Activated CD4-positive, CD25-positive, alpha-beta regulatory T cell treated with anti-CD3 and anti-CD28 coated beads, Interleukin-2, amount 50 U/mL, for 72 hours (primary cell): ENCODE measurements at regions not wholly inside any gene's neighbourhood (a gene's known extent, or its start where the extent isn't known, plus 50 kb on each side); places are given as distances from the start of the nearest gene placed in this dataset.

Experiments used
- DNase-seq: peaks from one replicate; pipeline ENCODE4 v3.0.0; 2021

DNA sequence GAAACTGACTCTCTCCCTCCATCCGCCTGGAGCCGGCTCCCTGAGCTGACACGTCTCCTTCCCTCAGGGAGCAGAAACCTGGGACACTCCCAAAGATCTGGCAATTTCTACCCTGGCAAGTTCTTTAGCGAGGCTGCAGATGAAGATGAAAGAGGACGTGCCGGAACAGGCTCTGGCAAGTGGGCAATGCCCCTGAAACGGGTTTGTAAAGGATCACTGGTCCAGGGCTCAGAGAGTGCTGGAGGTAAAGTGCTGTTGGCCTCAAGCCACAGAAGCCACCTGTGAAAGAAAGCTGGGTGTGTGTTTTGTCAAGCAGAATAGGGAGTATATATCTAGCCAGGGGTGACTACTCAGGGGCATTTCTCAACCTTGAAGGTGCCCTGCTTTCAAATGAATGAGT, 131.4 kb upstream of the ATP6AP2 start:
- DNase-seq: no peak

DNA sequence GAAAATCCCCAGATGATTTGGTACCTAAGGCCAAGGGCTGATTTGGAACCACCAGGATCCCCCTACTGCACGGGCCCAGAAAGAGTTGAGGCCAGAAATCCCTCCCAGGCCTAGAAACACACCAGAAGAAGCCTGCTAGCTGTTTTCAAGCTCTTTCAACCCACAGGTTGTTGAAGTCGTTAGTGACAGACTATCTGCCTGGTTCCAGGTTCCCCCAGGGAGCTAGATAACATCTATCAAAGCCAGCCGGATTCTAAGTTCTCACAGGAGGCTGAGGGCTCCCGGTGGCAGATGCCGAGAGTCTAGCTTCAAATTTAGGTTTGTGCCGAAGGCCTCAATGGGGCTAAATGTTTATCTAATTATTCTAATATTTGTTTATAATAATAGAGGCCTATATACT, 132.0 kb upstream of the ATP6AP2 start:
- DNase-seq: no peak

DNA sequence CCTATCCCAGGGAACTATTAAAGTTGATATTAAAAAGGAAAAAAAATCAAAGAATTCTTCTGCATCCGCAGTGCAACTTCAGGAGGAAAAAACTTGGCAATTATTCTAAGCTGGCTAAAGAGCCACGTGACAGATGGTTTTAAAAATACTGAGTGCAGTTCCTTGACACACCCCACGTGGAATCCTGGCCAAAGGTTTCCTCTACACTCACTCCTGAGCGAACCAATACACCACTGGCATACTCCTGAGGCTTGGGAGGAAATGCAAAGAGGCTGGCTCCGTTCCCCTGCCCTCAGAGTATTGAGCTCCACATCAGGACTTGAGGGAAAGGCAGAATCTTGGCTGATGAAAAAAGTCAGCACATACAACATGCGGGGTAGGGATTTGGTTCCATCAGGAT, 133.8 kb upstream of the ATP6AP2 start:
- DNase-seq: no peak

DNA sequence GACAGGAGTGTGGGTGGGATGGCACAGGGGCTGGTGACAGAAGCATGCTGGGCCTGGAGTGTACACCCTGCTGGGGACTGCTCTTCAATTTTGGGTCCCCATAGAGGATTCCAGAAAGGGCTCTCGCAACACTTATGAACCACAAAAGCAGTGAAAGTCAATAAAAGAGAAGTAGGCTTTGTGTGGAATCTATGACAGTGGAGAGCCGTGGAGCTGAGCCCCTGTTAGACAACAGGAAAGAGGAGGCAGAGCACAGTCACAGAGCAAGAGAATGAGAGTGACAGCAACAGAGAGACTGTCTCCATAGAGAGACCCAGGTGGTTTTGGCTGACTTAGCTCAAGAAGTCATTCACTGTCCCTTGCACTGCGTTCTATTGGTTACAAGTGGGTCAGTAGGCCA, 135.1 kb upstream of the ATP6AP2 start:
- no peak for DNase-seq

DNA sequence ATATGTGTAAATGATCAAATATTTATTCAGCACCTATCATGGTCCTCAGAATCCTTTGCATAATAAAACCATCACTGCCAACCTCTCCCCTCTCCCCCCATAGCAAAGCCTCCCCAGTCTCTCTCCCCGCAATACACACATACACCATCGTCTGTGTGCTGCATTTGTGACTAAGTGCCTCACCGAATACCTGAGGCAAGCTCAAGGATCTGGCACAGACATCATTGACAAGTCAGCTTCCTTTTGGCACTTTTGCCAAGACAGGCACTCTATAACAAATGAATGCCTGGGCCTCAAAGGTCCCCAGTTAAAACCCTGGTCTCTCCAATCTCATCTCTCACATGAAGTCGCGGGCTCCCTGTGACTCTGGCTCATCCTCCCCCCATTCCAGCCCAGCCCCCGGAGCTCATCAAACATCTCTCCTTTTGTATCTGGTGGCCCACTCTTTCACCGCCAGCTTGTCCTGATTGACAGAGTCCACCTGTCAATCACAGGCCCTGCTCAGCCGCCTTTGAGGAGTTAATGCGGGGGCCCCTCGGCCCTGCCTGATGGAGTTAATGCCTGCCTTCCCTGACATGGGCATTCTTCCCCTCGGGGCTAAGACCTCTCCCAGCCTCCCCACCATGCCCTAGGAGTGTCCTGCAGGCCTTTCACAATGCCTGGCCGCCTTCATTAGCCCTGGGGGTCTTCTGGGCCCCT, 135.8 kb upstream of the ATP6AP2 start:
- no peak for DNase-seq

DNA sequence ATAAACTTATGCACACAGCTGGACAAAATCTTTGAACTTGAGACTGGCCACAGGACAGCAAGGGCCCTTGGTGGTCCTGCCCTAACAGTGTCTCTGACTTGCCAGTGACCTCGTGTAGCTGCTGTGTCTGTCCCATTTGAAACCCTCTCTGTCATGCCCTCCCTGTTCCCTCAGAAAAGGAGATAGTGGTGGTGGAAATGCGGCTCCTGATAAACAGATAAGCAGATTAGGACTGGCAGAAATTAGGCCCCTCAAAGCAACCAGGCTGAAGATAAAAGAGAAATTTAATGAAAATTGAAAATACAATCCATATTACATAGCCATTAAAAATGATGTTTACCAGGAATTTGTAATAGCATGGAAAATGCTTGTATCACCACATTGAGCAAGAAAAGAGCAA, 136.6 kb upstream of the ATP6AP2 start:
- no peak for DNase-seq

DNA sequence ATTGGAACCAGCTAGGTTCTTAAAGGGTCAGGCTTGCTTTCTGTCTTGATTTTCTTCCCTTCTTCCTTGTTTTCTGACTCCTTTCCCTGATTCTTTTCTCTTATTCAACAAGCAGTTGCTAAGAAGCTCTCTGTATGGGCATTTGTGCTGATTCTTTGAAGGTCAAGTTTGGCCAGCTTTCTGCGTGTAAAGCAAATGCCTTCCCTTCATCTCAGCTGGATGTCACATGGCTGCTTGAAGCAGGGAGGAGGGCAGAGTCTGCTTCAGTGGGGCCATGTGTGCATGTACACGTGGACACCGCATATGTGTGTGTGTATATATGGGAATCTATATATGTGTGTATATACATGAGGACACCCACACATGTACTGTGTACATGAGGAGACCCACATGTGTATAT, 139.9 kb upstream of the ATP6AP2 start:
- no peak for DNase-seq

DNA sequence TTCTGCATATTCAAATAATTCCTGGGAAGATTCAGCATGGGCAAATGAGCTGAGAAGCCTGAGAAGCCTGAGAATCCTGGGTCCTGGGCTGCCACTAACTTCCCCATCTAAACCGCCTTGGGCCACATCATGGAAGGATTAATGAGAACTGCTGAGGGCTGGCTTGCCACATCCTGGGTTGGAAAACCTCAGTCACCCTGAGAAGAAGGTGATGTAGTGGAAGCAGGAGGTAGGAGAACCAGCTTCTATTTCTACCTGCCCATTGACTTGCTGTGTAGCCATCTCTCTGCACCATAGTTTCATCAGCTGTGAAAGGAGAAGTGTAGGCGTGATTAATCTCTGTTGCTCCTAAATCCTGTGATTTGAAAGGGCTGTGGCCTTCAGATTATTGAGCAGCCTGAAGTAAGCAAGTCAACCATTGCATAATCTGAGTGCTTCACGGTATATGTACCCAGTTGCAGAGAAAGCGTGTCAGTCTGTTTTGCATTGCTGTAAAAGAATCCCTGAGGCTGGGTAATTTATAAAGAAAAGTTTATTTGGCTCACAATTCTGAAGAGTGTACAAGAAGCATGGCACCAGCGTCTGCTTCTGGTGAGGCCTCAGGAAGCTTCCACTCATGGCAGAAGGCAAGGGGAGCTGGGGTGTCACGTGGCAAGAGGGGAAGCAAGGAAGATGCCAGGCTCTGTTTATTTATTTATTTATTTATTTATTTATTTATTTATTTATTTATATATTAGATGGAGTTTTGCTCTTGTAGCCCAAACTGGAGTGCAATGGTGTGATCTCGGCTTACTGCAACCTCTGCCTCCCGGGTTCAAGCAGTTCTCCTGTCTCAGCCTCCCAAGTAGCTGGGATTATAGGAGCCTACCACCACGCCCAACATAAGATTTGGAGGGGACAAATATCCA, 140.9 kb upstream of the ATP6AP2 start:
- no peak for DNase-seq

DNA sequence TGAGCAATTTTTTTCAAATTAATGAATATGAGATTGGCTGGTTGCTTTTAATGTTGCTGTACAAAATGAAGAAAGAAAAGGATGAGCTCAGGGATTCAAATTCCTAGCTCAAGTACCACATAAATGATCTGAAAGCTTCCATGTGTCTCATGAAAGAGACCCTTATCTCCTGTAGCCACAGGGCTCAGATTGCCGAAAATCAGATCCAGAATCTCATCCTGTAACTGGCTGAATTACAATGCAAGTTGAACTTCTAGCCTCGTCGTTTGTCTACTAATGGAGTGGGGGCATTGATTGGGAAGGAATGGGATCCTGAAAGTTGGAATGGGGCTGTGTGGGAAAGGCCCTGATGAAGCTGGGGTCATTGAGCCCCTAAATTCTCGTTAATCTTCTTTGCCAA, 143.4 kb upstream of the ATP6AP2 start:
- no peak for DNase-seq

DNA sequence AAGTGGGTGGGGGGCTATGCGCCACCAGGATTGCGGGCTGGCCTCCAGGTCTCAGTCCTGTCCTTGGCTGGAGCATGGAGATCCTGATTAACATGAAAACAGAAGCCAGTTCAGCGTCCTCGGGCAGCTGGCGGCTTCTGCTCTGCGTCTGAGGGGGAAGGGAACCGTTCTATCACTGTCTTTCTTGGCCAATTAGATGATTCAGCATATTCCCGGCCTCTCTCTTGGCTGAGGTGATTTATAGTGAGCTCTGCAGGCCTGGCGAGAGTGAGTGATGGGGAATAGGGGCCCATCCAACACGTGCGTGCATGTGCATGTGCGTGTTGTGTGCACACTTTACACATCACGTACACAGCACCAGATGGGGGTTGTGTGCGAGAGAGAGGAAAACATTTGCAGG, 145.8 kb upstream of the ATP6AP2 start:
- DNase-seq: no peak

DNA sequence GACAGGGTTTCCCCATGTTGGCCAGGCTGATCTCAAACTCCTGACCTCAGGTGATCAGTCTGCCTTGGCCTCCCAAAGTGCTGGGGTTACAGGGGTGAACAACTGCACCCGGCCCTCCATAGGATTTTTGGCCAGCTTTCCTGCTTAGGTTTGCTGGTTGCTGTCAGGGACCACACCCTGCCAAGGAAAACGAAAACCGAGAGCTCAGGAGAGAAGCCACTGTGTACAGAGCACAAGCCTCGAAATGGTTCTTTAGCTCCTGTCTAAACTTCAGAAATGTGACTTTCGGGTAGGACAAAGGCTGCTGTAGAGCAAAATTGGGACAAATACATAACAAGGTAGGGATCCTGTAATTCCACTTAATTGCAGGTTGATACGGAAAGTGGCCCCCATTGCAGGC, 146.3 kb upstream of the ATP6AP2 start:
- DNase-seq: no peak

DNA sequence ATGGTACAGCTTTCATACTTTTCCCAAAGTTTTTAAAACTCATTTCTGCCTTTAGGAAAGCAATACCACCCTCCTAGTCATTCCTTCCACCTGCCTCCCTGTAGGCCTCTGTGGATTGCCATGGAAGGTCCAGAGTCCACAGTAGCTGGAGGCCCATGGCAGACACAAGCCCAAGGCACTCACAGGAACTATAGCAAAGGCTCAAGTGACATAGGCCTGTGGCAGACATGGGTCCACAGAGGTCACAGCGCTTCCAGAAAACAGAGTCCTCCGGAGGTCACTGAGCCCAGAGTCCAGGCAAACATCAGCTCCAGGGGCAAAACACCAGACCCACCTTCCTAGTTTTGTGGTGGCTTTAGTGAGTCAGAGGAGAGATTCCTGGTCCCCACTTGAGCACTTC, 147.6 kb upstream of the ATP6AP2 start:
- no peak for DNase-seq

DNA sequence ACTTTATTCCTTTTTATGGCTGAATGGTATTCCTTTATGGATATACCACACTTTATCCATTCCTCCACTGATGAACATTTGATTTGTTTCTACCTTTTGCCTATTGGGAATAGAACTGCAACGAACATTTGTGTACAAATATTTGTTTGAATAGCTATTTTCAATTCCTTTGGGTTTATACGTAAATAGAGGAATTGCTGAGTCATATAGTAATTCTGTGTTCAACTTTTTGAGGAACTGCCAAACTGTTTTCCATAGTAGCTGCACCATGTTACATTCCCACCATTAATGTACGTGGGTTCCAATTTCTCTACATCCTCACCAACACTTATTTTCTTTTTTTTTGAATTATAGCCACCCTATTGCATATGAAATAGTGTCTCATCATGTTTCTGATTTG, 156.5 kb upstream of the ATP6AP2 start:
- DNase-seq: no peak

DNA sequence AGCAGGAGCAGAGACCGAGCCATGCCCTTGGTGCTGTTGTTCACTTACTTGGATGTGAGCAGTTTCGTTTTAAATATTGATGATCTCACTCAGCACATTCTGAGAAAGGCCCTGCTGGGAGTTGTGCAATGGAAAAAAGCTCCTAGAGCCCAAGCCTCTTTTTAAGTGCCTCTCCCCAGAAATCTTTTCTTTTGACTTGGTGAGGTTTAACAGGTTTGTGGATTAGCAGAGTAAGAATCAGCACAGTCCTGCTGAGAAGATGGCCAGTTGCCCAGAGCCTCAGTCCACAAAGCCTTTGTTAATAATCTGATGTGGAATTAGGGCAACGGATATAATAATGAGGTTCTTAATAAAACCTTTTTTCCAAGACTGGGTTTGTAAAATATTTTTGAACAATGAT, 157.5 kb upstream of the ATP6AP2 start:
- DNase-seq: no peak

DNA sequence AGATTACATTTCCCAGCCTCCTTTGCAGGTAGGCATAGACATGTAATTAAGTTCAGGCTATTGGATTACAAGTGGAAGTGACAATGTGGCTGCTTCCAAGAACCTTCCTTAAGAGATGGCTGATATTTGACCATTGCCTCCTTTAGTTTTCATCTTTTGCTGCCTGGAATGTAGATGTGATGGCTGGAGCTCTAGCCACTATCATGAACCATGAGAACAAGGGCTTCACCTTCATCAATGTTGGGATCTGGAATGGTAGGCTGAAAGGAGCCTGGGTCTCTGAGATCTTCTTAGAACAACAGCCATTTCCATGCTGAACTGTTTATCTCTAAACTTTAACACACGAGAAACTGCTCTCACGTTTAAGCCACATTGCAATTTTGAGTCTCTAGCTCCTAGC, 158.7 kb upstream of the ATP6AP2 start:
- DNase-seq: no peak

DNA sequence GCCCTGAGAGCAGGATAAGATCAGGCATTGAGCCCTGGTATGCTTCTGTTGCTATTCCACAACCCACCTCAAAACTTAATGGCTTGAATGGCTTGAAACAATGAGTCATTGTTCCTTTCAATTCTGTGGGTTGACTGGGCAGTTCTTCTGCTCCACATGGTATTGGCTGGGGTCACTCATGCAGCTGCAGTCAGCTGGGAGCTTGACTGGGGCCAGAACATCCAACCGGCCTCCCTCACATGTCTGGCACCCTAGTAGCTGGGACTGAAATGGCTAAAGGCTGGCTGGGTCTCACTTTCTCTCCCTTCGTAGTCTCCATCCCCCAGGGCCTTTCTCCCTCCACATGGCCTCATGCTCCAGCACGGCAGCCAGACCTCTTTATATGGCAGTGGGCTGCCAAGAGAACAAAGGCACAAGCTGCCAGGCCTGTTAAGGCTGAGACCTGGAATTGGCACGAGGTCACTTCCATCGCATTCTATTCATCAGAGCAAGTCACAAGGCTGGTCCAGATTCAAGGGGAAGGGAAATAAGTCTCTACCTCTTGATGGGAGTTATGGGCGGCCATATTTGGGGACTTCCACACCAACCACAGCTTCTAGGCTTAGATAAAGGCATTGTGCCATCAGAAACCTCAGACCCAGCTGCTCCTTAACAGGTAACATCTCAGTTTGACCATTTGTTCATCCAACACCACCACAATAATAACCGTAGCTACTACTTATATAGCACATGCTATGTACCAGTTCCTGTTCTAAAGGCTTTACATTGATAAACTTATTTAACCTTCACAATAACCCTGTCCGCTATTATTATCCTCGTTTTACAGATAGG, 159.7 kb upstream of the ATP6AP2 start:
- no peak for DNase-seq

DNA sequence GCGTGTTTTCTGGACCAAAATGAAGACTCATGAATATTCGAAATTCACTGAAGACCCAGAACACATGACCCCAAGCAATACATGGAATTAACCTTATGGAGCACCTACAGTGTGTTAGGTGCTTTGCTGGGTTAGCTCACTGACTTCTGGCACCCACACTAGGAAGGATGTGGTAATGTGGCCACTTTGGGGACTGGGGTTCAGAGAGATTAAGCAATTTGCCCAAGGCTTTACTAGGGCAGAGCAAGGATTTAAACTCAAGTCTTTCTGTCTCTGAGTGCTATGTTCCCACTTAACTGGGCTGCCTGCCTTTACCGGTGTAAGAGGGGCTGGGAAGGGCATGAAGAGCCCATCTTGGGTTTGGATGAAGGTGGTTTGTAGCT, 162.0 kb upstream of the ATP6AP2 start:
- DNase-seq: no peak

DNA sequence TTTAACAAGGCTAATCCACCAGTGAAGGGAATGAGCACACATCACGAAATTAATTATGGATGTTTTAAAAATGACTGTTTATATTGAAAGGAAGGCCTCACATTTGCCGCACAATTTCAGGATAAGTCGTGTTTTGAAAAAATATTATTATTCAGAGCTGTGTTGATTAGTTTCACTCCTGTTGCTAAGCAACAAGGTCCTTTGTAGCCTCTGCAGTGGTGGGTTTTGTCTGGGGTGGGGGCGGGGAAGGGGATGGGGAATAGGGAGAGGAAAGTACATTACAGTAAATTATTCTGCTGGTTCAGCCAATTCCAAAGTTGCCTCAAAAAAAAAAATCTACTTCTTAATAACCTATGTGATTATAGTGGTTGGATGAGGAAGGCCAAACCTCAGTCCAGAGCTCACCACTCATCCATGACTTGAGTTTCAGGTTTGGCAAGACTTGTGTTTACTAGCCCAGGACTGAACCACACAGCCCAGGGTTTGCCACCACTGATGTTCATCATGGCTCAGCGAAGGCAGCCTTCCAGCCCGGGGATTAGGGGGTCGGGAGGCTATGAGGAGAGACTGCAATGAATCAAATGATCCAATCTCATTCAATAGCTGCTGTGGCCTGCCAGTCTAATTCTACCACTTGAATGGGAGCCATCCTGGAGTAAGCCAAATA, 162.5 kb upstream of the ATP6AP2 start:
- DNase-seq: no peak

DNA sequence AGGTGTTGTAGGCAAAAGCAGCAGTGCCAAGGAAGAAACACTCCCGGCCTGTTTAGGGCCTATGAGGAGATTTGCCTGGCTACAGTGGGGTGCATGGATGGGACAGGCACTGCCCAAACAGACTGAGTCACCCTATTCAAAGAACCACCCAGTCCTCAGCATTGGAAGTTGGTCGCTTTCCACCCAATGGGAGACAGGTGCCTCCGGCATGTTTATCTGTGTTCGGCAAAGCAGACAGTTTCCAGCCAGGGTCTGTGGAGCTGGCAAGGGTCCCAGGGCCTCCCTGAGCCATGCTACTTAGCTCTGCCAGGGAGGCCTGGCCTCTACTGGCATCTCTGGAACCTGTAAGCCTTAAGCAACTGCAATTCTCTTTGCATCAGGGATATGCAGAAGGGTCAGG, 165.1 kb upstream of the ATP6AP2 start:
- no peak for DNase-seq

DNA sequence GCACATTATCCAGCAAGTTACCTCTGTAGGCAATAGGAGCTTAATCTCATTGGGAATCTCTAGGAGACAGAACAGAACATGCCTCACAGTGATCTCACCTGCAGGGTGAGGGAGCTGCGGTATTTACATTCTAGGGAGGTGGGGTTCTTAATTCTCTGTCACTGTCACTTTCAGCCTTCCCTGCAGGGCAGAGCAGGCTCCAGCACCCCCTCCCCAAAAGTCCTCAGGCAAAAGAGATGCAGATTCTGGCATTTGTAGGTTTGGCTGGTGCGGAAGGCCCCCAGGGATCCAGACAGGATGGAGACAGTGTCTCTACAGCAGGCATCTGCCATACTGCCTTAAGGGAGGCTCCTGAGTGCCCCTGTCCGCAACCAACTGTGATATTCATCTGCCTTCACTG, 166.4 kb upstream of the ATP6AP2 start:
- no peak for DNase-seq

DNA sequence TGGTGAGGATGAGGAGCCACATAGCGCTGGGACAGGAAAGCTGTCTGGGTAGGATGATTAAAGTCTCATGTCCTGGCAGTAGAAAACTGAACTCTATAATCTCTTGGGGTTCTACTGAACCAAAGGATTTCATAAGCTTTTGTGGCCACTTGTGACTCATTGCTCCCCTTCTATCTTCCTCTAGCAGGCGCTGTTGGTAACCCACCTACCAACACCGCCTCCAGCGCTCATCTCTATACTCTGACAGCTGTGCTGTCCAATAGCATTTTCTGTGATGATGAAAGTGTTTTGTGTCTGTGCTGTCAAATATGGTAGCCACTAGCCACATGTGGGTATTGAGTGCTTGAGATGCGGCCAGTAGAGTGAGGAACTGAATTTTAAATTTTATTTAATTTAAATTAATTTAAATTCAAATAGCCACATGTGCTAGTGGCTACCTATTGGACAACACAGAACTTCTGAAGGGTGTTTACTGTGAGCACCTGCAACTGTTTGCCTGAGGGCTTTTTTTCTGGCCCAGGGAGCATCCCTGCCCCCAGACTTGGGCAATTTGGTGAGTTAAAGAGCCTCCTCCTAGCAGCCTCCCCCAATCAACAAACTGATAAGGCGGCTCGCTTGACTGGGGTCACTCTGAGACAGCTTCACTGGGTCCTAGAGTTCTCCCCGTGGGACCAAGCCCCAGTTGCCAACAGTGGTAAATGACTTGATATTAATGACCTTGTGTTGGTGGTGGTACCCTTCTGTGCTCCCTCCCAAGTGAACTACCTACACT, 169.2 kb upstream of the ATP6AP2 start:
- no peak for DNase-seq

DNA sequence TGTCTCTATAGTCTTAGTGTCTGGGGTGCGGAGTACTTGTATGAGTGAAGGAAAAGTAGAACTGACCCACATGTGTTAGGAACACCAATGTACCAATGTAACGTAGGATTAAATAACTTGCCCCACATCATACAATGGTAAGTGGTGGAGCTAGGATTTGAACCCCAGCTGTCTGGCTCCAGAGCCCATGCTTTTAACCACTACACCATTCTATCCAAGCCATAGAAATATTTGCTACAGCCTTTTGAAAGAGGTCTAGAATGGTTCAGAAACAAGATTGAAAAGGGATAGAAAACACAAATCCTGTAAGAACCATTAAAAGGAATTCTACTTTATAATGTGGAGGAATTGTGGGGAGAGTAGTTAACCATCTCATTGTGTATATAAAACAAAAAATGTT, 169.9 kb upstream of the ATP6AP2 start:
- DNase-seq: no peak
